HEK293T (cell line): ENCODE measurements at regions not wholly inside any gene's neighbourhood (a gene's known extent, or its start where the extent isn't known, plus 50 kb on each side); places are given as distances from the start of the nearest gene placed in this dataset.

Experiments used
- CTCF ChIA-PET: fragments of 350-600 bp; formaldehyde crosslinking; extraction: SDS; loops from one replicate; lab custom pipeline; 2021; ENCODE audit warnings: antibody characterized with exemption, inconsistent platforms; lab: Yijun Ruan, JAX
- POLR2A ChIA-PET: fragments of 350-600 bp; formaldehyde crosslinking; extraction: SDS; loops from one replicate; lab custom pipeline; 2020; ENCODE audit warnings: antibody characterized with exemption, inconsistent platforms; lab: Yijun Ruan, JAX
- DNase-seq: peaks from one replicate; pipeline ENCODE4 v3.0.0; 2012; ENCODE audit warnings: mixed read lengths; ENCODE audit errors: extremely low spot score
- ARNT ChIP-seq: fragments of 450-650 bp; IDR thresholded peaks from 2 replicates; pipeline ENCODE4 v1.6.1; 2017; ENCODE audit warnings: mild to moderate bottlenecking
- BHLHE40 ChIP-seq: fragments of 450-650 bp; IDR thresholded peaks from 2 replicates; pipeline ENCODE4 v1.6.1; 2016; ENCODE audit warnings: mild to moderate bottlenecking, moderate library complexity, borderline replicate concordance
- CTBP1 ChIP-seq: fragments of 450-650 bp; IDR thresholded peaks from 2 replicates; pipeline ENCODE4 v1.6.1; 2016; ENCODE audit warnings: borderline replicate concordance
- ELF4 ChIP-seq: fragments of 450-650 bp; IDR thresholded peaks from 2 replicates; pipeline ENCODE4 v1.6.1; 2017; ENCODE audit warnings: antibody characterized with exemption
- FOXA1 ChIP-seq: fragments of 450-650 bp; IDR thresholded peaks from 2 replicates; pipeline ENCODE4 v1.6.1; 2016; ENCODE audit warnings: mild to moderate bottlenecking
- FOXK2 ChIP-seq: fragments of 450-650 bp; IDR thresholded peaks from 2 replicates; pipeline ENCODE4 v1.6.1; 2016; ENCODE audit warnings: mild to moderate bottlenecking
- FOXM1 ChIP-seq: fragments of 450-650 bp; IDR thresholded peaks from 2 replicates; pipeline ENCODE4 v1.6.1; 2017; ENCODE audit warnings: mild to moderate bottlenecking, borderline replicate concordance
- HDGF ChIP-seq: fragments of 450-650 bp; IDR thresholded peaks from 2 replicates; pipeline ENCODE4 v1.6.1; 2017; ENCODE audit warnings: antibody characterized with exemption, borderline replicate concordance
- L3MBTL2 ChIP-seq: fragments of 450-650 bp; conservative IDR thresholded peaks from 2 replicates; pipeline ENCODE4 v1.6.1; 2016; ENCODE audit warnings: mild to moderate bottlenecking
- LEF1 ChIP-seq: fragments of 450-650 bp; IDR thresholded peaks from 2 replicates; pipeline ENCODE4 v1.6.1; 2017; ENCODE audit warnings: mild to moderate bottlenecking, borderline replicate concordance
- NFRKB ChIP-seq: fragments of 450-650 bp; IDR thresholded peaks from 2 replicates; pipeline ENCODE4 v1.6.1; 2016; ENCODE audit warnings: mild to moderate bottlenecking, moderate library complexity
- PKNOX1 ChIP-seq: fragments of 450-650 bp; IDR thresholded peaks from 2 replicates; pipeline ENCODE4 v1.6.1; 2016
- SP1 ChIP-seq: fragments of 450-650 bp; IDR thresholded peaks from 2 replicates; pipeline ENCODE4 v1.6.1; 2017
- SUZ12 ChIP-seq: fragments of 450-650 bp; IDR thresholded peaks from 2 replicates; pipeline ENCODE4 v1.6.1; 2016; ENCODE audit warnings: mild to moderate bottlenecking
- TARDBP ChIP-seq: fragments of 450-650 bp; IDR thresholded peaks from 2 replicates; pipeline ENCODE4 v1.6.1; 2016
- ZNF384 ChIP-seq: fragments of 450-650 bp; IDR thresholded peaks from 2 replicates; pipeline ENCODE4 v1.6.1; 2016

GRCh38 chr20:39095870-39096269 is 133.7 kb downstream of the DHX35 start:
- ChIA-PET CTCF (interaction anchor here (0.7 kb wide), 1 partner anchor 16 kb away, joined by 3 read pairs; no protein-coding TSS in a partner anchor), POLR2A (no interaction called here)
- TF ChIP-seq ELF4 (no peak), FOXA1 (no peak), ARNT (no peak), NFRKB (no peak), CTBP1 (no peak), HDGF (no peak), L3MBTL2 (no peak), TARDBP (no peak), PKNOX1 (no peak), BHLHE40 (no peak), FOXM1 (no peak), SP1 (no peak), ZNF384 (no peak), LEF1 (no peak), SUZ12 (no peak), FOXK2 (no peak)
- no peak for DNase-seq

- ChIA-PET POLR2A (no interaction called here), CTCF (no interaction called here)
- TF ChIP-seq FOXK2 (no peak), LEF1 (no peak), FOXA1 (no peak), SP1 (no peak), ARNT (no peak), BHLHE40 (no peak)
- DNase-seq, result no peak
Measured at GRCh38 chr20:39094391-39094790, 132.2 kb downstream of the DHX35 start.

- ChIA-PET CTCF (no interaction called here), POLR2A (no interaction called here)
Measured at GRCh38 chr20:39092733-39093410, 130.7 kb downstream of the DHX35 start.

GRCh38 chr20:39090906-39091305 is 128.8 kb downstream of the DHX35 start:
- CTCF ChIA-PET, result no interaction called here
- no peak for DNase-seq
- no peak for TF ChIP-seq SUZ12
- no peak for TF ChIP-seq L3MBTL2
- POLR2A ChIA-PET, result no interaction called here

More at GRCh38 chr20:39092733-39093410, 130.7 kb downstream of the DHX35 start:
- DNase-seq, result no peak
- TF ChIP-seq ARNT, result no peak
- no peak for TF ChIP-seq PKNOX1
- TF ChIP-seq FOXA1, result no peak
- no peak for TF ChIP-seq TARDBP
- no peak for TF ChIP-seq SP1
- TF ChIP-seq L3MBTL2, result no peak
- no peak for TF ChIP-seq CTBP1
- TF ChIP-seq LEF1, result no peak
- no peak for TF ChIP-seq ELF4
- no peak for TF ChIP-seq FOXK2
- TF ChIP-seq FOXM1, result no peak
- TF ChIP-seq NFRKB, result no peak
- TF ChIP-seq ZNF384, result no peak
- TF ChIP-seq SUZ12, result no peak
- TF ChIP-seq BHLHE40, result no peak
- TF ChIP-seq HDGF, result no peak

- DNase-seq, result no peak
- ChIA-PET POLR2A (no interaction called here), CTCF (no interaction called here)
- TF ChIP-seq TARDBP (no peak), ZNF384 (no peak), ARNT (no peak), HDGF (no peak), NFRKB (no peak), FOXA1 (no peak)
Measured at GRCh38 chr20:39089797-39090196, 127.7 kb downstream of the DHX35 start.
